HL-60 (cell line): ENCODE measurements at regions not wholly inside any gene's neighbourhood (a gene's known extent, or its start where the extent isn't known, plus 50 kb on each side); places are given as distances from the start of the nearest gene placed in this dataset.

Experiments used
- CTCF ChIP-seq: IDR thresholded peaks from one replicate; pipeline ENCODE4 v1.5.1; 2011; ENCODE audit warnings: low read length, control low read depth, inconsistent platforms; ENCODE audit not compliant: insufficient read depth
- POLR2AphosphoS5 ChIP-seq: IDR thresholded peaks from 2 replicates; pipeline ENCODE4 v1.6.1; 2012; ENCODE audit warnings: low read depth
- REST ChIP-seq: IDR thresholded peaks from 2 replicates; pipeline ENCODE4 v1.6.1; 2012; ENCODE audit warnings: low read depth; ENCODE audit not compliant: insufficient replicate concordance
- SPI1 ChIP-seq: IDR thresholded peaks from 2 replicates; pipeline ENCODE4 v1.6.1; 2012; ENCODE audit warnings: low read depth, mild to moderate bottlenecking, borderline replicate concordance

- TF ChIP-seq CTCF (no peak), REST (no peak), POLR2AphosphoS5 (no peak), SPI1 (no peak)
Measured at GRCh38 chr9:80784647-80785046, 904.7 kb downstream of the TLE1 start.
